ENCODE measurements at regions not wholly inside any gene's neighbourhood (a gene's known extent, or its start where the extent isn't known, plus 50 kb on each side); places are given as distances from the start of the nearest gene placed in this dataset.

DNA sequence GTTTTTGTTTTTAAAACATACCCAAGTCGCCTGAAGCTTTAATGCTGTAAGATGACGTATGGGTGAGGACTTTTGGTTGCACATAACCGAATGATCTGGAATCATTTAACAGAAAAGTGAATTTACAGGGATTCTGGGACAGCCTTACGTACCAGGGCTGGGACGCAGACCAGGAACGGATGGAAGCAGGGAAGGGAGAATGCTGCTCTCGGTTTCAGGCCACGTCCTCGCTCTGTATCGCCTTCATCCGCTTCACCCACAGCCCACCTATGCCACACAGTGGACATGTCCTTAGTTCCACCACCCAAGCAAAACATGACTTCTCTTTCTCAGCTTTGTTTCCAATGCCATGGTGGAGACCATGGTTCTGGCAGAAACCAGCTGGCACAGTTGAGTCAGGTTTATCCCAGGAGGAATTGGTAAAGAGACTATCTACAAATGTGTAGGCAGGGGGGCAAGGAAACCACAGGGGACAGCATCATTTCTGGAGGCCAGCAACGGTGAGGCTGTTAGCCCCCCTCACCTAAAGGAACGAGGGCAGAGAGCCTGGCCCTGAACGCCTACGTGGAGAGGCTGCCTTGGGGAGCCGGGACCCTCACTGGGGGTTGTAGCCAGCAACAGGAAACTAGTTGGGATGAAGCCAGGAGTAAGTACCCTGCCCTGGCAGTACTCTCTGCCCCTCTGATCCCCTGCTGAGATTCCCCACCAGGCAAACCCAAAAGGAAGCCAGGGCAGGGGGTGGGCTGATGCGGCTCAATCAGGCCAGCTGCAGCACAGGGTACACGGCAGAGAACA lies 132.5 kb downstream of the NDUFA10 start:
- DNase-seq (ENCODE audit: extremely low read depth, low read depth) = no peak
- TF ChIP-seq, protein P1, sequence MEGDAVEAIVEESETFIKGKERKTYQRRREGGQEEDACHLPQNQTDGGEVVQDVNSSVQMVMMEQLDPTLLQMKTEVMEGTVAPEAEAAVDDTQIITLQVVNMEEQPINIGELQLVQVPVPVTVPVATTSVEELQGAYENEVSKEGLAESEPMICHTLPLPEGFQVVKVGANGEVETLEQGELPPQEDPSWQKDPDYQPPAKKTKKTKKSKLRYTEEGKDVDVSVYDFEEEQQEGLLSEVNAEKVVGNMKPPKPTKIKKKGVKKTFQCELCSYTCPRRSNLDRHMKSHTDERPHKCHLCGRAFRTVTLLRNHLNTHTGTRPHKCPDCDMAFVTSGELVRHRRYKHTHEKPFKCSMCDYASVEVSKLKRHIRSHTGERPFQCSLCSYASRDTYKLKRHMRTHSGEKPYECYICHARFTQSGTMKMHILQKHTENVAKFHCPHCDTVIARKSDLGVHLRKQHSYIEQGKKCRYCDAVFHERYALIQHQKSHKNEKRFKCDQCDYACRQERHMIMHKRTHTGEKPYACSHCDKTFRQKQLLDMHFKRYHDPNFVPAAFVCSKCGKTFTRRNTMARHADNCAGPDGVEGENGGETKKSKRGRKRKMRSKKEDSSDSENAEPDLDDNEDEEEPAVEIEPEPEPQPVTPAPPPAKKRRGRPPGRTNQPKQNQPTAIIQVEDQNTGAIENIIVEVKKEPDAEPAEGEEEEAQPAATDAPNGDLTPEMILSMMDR (IDR thresholded peaks at IDR 0.05; ENCODE audit: low read depth, low read length) = no peak

DNA sequence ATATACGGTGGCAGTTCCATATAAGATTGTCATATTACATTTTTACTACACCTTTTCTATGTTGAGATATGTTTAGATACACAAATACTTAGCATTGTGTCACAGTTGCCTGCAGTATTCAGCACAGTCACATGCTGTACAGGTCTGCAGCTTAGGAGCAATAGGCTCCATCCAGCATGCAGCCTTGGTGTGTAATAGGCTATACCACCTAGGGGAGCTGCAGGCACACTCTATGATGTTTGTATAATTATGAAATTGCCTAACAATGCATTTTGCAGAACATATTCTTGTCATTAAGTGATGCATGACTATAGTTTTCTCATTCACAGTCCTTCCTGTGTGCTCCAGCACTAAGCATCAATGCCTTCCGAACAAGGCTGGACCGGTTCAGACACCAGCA lies 133.4 kb downstream of the NDUFA10 start:
- no peak for DNase-seq (ENCODE audit: extremely low read depth, low read depth)
- TF ChIP-seq, protein P1 (IDR thresholded peaks at IDR 0.05; ENCODE audit: low read depth, low read length) = no peak

DNA sequence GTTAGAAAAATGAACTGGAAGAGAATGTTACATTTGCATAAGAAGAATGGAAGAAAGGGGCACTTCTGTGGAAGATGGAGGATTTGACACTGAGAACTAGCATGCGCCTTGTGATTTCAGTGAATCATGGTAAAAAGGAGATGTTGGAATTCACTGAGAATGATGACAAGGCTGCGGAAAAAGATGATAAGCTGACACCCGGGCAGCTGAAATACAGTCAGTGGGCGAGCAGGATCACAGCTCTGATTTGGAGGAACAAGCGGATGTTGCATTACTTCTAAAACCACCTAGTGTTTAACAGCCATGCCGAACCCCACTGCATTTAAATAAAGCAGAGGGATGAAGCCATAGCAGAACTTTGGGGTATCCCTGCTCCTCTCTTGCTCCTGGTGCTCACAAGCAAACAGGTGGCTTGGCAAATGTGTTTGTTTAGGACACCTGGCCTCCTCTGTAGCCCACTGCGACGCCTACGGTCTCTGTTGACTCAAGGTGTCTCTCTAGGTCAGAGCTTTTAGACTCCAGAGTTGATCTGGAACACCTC lies 134.9 kb downstream of the NDUFA10 start:
- no peak for DNase-seq (ENCODE audit: extremely low read depth, low read depth)
- TF ChIP-seq, protein P1 (IDR thresholded peaks at IDR 0.05; ENCODE audit: low read depth, low read length) = no peak

DNA sequence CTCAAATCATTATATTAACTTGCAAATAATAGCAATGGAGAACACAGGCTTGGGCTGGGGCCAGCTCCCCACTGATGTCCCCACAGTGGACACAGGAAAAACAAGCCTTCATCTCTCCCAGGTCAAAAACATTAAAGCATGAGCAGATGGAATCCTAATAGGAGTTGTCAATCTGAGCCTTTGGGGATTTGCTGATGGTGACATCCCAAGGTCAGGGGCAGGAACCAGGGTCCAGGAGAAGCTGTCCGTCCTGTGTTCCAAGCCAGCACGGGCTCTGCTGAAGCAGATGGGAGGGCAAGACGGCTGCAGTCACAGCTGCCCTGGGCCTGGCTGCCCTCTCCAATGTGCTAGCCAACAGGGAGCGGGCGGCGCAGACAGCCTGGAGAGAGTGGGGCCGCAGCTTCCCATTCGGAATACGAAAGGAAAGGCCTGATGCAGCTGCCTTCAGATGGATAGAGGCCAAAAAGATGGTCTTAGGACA lies 135.5 kb downstream of the NDUFA10 start:
- DNase-seq (ENCODE audit: extremely low read depth, low read depth) = no peak
- TF ChIP-seq, protein P1 (IDR thresholded peaks at IDR 0.05; ENCODE audit: low read depth, low read length) = no peak

DNA sequence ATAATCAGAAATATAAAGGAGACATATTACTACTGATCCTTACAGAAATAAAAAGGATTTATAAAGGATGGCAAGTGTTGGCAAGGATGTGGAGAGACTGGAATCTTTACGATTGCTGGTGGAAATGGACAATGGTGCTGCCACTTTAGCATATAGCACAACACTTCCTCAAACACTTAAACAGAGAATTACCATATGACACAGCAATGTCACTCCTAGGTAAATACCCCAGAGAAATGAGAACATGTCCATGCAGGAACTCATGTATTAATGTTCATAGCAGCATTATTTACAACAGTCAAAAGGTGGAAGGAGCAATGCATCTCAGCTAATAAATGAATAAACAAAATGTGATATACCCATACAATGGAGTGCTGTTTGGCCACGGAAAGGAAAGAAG lies 137.5 kb downstream of the NDUFA10 start:
- no peak for DNase-seq (ENCODE audit: extremely low read depth, low read depth)
- TF ChIP-seq, protein P1 (IDR thresholded peaks at IDR 0.05; ENCODE audit: low read depth, low read length) = no peak

DNA sequence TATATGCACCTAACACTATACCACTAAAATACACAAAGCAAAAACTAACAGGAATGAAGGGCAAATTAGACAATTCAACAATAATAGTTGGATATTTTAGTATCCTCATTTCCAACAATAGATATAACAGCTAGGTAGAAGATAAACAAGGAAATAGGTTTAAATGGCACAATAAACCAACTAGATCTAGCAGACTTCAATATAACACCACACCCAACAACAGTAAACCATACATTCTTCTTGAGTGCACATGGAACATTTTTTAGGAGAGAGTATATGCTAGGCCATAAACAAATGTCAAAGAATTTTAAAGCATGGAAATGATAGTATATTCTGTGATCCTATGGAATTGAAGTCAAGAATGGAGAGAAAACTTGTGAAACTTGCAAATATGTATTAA lies 138.4 kb downstream of the NDUFA10 start:
- TF ChIP-seq, protein P1 (IDR thresholded peaks at IDR 0.05; ENCODE audit: low read depth, low read length) = no peak
- DNase-seq (ENCODE audit: extremely low read depth, low read depth) = no peak

DNA sequence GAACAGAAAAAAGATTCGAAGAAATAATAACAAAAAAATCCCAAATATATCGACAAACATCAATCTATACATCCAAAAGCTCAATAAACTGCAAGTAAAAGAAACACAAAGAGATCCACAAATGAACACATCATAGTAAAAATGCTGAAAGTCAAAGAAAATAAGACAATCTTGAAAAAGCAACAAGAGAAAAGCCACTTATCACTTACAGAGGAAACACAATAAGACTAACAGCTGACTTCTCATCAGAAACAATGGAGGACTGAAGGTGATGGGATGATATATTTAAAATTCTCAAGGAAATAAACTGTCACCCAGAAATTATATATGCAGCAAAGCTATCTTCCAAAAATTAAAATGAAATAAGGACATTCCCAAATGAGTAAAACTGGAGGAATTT lies 140.3 kb downstream of the NDUFA10 start:
- no peak for DNase-seq (ENCODE audit: extremely low read depth, low read depth)
- TF ChIP-seq, protein P1 (IDR thresholded peaks at IDR 0.05; ENCODE audit: low read depth, low read length) = no peak
